GM19397 (cell line): ENCODE measurements at regions not wholly inside any gene's neighbourhood (a gene's known extent, or its start where the extent isn't known, plus 50 kb on each side); places are given as distances from the start of the nearest gene placed in this dataset.

ENCODE experiments used
- ATAC-seq: cut with Tn5 transposase; IDR thresholded peaks from one replicate; pipeline ENCODE4 v1.9.1; 2021; ENCODE audit warnings: mild to moderate bottlenecking, moderate library complexity; ENCODE audit not compliant: unreplicated experiment

DNA sequence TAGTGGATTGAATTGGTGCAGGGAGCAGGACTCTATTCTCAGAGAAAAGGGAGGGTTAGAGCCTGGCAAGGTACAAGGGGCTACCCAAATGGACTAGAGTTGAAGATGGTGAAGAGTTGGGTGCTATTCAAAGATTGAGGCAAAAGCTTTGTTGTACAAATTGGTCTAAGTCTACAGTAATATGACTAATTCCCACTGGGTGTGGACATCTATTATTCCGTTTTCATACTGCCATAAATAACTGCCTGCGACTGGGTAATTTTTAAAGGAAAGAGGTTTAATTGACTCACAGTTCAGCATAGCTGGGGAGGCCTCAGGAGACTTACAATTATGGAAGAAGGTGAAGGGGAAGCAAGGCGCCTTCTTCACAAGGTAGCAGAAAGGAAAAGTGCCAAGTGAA, 266.3 kb downstream of the TPBG start:
- no peak for ATAC-seq

DNA sequence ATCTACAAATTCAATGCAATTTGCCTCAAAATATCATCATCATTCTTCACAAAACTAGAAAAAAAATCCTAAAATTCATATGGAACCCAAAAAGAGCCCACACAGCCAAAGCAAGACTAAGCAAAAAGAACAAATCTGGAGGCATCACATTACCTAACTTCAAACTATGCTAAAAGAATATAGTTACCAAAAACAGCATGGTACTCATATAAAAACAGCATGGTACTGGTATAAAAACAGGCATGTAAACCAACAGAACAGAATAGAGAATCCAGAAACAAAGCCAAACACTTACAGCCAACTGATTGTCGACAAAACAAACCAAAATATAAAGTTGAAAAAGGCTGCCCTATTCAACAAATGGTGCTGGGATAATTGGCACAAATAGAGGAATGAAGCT, 278.1 kb downstream of the TPBG start:
- ATAC-seq, result no peak

DNA sequence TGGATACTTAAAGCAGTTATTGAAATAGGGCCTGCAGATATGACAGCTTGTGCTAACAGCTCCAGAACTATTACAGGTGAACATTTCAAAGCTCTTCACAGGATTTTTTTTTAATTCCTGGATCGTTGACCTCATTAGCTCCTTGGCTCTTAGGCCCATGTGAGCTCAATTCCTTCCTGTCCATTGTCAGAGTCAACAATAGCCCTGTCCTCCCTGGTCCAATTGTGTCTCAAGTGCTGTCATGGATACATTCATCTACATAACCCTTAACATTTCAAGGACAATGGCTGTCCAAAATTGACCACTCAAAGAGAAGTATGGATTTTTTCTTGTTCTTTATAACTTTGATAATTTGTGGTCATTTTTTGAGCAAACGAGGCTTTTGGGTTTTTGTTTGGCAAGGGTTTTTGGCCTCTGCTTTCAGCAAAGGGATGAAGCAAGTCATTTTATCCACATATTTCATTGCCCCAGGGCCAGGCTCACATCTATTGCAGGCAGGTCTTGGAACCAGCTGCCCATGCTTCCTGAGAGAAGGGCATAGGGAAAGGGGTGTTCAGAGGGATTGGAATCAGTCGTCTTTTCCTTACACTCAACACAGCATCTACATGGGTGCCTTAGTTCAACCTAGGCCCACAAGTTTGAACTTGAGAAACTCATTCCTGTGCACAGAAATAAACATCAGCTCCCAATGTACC, 282.1 kb downstream of the TPBG start:
- no peak for ATAC-seq

DNA sequence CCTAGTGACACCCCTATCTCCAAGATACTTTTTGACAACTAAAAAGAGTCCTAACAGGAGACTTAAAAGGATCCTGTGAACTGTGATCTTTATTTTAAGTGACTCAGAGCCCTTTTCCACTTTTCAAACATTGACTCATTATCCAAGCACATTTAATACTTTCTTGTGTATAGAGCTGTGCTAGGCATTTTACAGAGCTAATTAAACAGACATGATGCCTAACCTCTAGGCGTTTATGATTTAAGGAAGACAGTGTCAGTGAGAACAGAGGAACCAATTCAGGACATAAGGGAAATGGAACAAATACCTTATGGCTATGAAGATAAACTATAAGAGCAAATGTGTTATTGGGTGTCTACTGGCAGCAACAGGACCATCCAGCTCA, 282.6 kb downstream of the TPBG start:
- no peak for ATAC-seq

DNA sequence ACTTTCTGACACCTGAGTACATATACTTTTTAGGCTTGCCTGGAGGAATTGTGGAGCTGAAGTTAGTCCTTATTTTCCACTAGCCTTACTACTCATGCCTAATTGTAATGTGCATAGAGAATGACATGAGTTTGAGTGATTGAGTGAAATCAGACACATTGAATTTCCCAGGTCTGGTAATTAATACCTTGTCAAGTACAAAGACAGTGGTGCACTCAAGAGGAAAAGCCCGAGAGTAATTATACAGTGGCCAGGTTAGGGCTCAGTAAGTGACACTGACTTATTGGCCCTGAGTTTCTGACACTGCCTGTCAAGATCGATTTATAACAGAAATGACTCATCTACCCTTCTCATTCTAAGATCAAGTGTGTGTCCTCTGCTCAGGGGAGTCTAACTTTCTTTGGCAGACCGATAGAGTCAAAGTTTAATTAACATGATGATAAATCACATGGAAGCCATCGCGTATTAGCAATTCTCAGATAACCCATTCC, 288.3 kb downstream of the TPBG start:
- ATAC-seq, result no peak

DNA sequence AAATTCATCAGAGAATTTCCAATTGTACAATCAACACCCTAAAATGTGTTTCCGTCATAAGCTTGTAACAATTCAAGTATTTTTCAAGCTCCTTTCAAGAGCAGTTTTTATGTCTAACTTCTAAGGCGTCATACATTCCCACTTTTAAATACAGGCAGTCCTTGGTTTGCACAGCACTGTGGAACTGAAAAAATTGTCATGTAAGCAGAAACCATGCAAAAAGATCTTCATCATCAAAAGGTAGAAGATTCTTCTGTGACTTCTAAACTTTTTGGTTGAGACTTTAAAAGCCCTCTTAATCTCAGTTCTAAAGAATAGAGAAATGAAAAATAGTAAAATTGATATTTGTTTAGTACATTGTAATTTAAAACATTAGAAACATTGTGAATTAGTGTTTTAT, 315.6 kb downstream of the TPBG start:
- ATAC-seq, result no peak

DNA sequence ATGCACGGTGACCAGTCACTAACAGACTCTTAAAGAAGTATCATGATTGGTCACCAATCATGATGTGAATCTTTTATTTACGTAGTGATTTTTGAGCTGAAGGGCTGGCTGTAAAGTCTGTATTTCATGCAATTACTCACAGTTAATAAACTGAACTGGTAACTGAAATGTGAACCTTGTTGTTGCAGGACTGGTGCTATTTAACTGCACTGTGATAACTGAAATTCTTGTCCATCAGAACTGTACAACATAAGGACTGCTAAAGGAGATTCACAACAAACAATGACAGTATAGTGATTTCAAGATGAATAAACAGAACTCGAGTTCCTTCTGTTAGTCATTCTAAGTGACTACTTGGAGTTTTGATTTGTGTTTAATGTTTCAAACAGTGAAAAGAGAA, 316.6 kb downstream of the TPBG start:
- ATAC-seq, result no peak

DNA sequence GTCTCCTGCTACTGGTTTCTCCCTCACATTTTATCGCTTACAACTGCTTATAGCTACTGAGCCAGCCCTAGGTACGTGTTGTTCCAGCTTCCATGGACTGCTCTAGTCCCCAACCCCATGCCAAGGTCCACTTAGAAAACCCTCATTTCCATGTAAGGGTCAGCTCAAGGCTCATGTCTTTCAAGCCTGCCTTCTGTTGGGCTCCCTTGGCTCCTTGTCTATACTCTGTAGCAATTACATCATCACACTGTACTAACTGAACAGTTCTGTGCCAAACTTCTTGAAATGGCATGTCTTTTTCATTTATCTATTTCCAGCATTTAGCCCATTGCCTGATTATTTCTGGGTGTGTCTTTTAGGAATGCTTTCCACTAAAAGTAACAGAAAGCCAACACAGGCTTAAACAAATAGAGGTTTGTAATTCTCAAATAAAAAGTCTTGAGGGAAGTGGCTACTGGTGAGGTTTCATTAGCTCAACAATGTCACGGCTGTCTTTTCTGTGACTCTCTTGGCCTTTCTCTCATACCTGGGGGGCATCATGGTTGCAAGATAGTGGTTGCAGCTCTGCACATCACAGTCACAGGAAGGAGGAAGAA, 317.6 kb downstream of the TPBG start:
- no peak for ATAC-seq

DNA sequence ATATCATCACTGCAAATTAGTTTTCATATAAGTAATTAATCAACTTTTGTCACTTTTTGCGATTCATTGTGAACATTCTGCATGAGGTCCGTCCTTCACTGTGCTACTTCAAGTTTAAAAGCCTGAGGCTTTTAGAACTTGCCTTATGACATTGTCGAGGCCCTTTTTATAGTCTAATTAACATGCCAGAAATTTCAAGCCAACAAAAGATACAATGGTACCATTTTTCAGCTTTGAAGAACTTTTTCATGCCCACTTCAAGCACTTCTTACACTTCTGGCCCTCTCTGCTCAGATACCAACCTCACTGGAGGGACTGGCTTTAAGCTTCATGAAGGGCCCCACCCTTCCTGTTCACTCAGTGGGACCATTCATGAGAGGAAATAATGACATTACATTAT, 323.1 kb downstream of the TPBG start:
- no peak for ATAC-seq

DNA sequence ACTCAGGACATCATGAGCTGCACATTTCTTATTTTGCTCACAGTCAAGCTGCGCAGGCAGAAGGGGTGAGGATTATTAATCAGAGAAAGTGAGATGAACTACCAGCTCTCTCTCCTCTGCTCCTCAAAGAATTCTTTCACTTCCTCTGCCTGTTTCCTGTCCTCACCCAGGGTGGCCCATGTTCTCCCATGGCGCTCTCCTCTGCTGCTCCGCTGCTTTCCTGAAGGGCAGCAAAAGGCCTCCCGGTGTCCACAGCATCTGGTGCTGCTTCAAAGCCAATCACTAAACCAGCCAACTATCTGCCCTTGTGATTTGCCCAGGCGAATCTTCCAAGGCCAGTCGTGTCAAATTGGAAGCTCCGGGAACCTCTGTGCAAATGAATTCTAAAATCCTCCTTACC, 324.2 kb downstream of the TPBG start:
- ATAC-seq, result no peak

DNA sequence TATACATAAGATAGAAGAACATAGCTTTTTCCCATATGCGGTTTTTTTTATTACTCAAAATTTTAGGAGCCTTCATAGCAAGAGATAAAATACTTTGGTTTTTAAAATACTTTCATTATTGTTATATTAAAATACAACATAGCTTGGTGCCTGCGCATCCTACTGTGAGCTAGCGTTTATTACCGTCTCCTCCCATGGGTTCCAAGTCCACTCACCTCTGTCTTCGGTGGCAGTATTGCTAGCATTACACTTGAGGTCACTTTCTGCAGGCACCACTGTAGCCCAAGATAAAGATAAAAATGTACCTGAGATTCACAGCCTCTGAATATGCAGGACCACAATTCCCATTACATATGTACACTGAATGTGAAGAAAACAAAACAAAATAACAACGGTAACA, 326.7 kb downstream of the TPBG start:
- ATAC-seq, result no peak

DNA sequence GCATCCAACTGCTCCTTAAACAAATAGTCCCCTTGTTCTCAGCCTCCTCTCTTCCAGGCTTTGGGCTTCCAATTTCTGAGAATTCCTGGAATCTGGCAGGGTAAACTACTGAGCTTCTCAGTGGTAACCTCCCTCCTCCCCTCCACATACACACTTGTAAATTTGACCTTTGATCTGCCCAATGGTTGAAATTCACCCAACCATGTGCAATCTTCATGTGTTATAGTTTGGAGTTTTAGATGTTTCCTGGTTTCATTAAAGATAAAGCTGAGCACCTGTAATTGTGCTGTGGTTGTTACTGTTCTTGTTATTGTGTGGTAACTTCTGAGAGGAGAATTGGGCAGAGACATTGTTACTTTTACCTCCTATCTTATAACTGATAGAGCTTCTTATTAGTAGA, 328.4 kb downstream of the TPBG start:
- ATAC-seq, result no peak

DNA sequence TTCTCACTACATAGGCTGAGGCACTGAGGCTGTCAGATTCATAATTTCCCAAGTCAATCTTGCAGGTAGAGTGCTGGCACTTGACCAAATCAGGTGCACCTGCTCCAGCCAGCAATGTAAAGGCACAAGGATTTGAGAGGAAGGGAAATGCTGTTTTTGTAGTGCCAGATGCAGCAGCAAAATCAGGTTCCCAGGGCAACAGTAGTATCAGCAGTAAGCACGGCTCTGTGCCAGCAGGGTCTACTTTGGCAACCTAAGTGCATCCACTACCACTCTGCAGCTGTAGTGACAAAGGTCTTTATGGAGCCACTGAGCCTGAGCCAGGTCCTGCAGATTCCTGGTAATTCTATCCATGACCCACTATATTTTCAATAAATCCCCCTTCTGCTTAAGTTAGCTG, 329.5 kb downstream of the TPBG start:
- ATAC-seq, result no peak

DNA sequence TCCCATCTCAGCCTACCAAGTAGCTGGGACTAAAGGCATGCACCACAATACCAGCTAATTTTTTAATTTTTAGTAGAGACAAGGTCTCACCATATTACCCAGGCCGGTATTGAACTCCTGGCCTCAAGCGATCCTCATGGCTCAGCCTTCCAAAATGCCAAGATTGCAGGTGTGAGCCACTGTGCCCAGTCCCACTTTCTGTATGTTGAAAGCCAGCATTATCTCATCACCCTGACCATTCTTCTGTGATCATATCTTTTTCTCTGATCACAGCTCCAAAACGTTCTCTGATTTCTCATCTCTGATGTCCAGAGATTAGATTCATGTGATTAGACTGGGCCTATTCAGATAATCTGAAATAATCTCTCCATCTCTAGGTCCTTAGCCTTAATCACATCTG, 337.7 kb downstream of the TPBG start:
- no peak for ATAC-seq

DNA sequence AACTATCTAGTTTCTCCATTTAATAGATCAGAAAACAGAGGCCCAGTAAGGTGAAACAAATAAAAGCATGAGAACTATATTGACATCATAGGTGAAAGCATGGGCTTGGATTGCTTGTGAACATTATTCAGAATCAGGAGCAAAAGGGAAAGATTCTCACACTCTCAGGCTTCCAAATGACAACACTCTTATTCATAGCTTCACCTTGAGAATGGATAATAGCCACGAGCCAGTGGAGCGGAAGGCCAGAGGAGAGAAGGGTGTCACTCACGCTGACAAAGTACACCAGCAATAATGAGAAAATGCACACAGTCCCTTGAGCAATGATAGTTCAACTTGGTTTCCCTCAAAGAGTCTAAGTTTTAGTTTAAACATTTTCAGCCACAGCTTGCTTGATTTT, 339.0 kb downstream of the TPBG start:
- no peak for ATAC-seq

DNA sequence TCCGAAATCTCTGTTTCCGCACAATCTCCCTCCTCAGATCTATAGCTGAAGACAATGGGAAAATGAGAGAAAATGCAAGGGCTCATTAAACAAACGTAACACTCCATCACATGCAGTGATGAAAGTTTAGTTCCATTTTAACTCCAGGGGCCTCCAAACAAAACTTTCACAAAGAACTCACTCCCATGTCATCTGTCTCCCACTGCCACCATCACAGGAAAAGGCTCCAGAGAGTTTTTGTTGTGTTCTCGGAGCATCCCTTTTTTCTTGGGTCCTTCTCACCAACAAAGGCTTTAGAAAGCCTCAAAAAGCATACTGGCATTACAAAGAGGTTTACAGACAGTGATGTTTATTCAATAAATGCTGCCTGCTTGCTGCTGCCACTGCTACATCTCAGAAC, 339.6 kb downstream of the TPBG start:
- ATAC-seq, result no peak

DNA sequence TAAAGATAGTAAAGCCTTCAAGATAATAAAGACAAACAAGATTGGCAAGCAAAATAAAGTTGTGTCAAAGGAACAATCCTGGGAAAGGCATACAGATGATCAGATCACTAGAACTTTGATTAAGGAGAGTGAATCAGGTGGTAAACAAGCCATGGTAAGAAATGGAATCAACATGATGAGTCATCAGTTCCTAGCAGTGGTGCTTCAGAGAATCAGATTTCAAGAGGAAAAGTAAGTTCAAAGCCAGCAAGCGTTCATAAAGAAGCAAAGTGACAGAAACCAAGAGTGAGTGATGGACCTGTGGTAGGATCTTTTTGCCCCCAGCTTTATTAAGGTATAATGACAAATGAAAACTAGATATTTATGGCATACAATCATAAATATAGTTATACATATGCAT, 340.4 kb downstream of the TPBG start:
- no peak for ATAC-seq

DNA sequence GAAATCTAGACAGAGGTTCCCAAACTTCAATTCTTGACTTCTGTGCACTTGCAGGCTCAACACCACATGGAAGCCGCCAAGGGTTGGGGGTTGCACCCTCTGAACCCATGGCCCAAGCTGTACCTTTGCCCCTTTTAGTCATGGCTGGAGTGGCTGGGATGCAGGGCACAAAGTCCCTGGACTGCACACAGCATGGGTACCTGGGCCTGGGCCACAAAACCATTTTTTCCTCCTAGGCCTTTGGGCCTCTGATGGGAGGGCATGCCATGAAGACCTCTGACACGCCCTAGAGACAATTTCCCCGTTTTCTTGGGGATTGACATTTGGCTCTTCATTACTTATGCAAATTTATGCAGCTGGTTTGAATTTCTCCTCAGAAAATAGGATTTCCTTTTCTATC, 342.0 kb downstream of the TPBG start:
- ATAC-seq, result no peak

DNA sequence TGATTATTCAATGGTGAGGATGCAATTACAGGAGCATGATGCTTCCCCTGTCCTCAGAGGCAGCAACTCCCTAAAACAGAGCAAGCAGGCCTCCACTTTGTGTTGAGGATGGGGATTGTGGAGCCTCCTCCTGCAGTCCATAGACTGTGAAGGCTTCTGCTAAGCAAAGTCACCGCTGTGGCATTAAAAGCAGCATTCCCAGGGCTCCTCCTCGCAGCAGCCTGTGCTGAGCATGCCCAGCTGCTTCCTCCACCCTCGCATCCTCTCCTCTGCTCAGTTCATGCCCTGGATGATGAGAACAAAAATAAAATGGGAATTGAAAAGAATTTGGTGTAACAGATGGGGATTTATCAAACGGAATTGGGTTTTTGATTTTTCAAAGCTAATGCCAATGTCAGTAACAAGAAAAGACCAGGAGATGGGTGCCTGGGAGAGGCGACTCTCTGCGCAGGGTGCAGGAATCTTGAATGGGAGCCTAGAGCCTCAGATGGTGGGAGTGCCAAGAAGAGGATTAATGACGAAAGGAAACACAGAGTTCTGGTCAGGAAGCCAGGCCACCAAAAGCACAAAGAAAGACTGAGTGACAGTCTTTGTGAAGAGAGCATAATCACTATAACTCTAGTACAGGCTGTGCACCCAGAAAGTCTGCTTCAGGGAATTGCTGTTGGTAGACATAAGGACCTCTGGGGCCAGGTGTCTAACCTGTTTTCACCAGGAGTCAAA, 347.6 kb downstream of the TPBG start:
- no peak for ATAC-seq

DNA sequence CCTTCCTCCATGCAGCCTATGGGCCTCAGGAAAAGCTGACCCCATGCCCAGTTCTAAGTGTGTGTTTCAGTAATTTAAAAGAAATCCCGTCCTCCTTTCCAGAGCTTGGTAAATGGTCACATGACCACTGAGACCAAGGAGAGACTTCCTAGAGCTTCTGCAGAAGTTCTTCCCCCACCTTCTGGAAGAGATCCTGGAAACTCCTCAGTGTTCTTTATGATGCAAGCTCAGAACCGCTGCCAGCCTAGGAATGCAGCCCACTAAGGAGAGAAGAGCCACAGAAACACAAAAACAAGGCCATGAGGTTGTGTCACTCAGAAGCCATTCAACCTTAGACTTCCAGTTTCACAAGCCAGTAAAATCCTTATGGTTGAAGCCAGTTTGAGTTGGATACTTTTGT, 348.4 kb downstream of the TPBG start:
- no peak for ATAC-seq

DNA sequence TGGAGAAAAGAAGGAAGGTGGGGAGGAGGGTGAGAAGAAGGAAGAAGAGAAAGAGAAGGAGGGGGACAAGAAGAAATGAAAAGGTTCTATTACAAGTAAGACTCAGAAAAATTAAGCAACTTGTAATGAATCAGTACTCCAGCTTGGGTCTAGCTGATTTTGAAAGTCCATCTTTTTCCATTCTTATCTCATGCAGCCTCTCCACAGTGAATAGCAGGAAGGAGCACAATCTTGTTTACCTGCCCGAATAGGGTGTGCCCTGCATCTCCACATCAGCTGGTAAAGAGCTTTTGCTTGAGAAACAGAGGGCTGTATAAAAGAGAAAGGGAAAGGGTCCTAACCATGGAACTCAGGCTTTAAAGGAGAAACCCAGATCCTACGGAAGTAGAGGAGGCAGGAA, 348.8 kb downstream of the TPBG start:
- ATAC-seq, result no peak

DNA sequence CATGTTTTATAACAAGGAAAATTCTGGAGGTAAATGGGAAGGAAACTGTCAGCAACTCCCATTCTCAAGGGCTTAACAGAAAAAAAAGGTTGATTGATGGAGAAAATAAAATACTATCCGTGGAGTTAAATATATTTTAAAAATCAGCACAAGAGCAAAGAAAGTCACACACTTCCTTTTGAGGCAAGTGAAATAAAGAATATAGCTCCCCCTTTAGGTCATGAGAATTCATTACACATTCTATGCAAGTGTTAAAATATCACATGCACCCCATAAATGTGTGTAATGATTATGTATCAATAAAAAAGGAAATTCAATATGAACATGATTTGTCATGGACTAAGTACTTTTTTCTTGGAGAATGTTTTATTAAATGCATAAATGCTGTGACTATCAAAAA, 349.2 kb downstream of the TPBG start:
- no peak for ATAC-seq
